Stimulated activated memory B cell treated with anti-CD40 and anti-IgM and Interleukin-4, amounts not matched to agents 10 μg/mL and 1 μg/mL and 100 μg/mL, for 72 hours (primary cell): ENCODE measurements at regions not wholly inside any gene's neighbourhood (a gene's known extent, or its start where the extent isn't known, plus 50 kb on each side); places are given as distances from the start of the nearest gene placed in this dataset.

Experiments used
- ATAC-seq: fragments of 150-1000 bp; cut with Tn5 transposase; 2 replicates; pipeline ENCODE4 v1.10.0; 2021
- H3K27ac Mint-ChIP-seq: one replicate; pipeline ENCODE4 v1.8.0; 2022; ENCODE audit warnings: mild to moderate bottlenecking, mixed read lengths
- H3K27me3 Mint-ChIP-seq: one replicate; pipeline ENCODE4 v1.8.0; 2022; ENCODE audit warnings: mixed read lengths
- H3K36me3 Mint-ChIP-seq: one replicate; pipeline ENCODE4 v1.8.0; 2022; ENCODE audit warnings: mixed read lengths
- H3K4me1 Mint-ChIP-seq: one replicate; pipeline ENCODE4 v1.8.0; 2022; ENCODE audit warnings: mixed read lengths
- H3K4me3 Mint-ChIP-seq: one replicate; pipeline ENCODE4 v1.8.0; 2022; ENCODE audit warnings: mild to moderate bottlenecking, moderate library complexity, mixed read lengths
- H3K9me3 Mint-ChIP-seq: one replicate; pipeline ENCODE4 v1.8.0; 2022; ENCODE audit warnings: mixed read lengths

- Mint-ChIP-seq H3K27ac (no peak overlapping the region), H3K9me3 (no peaks in the 10 kb centered on the region), H3K4me1 (no peaks in the 10 kb centered on the region), H3K4me3 (no peak overlapping the region), H3K36me3 (no peaks in the 10 kb centered on the region), H3K27me3 (peaks cover 72% of the 10 kb centered on the region)
- ATAC-seq = peak; percentile 47
Observed at GRCh38 chr12:107917912-107918800, 143.7 kb downstream of the ASCL4 start.

- no peaks in the 10 kb centered on the region for H3K4me1 Mint-ChIP-seq
- peaks cover 48% of the 10 kb centered on the region for H3K27me3 Mint-ChIP-seq
- H3K36me3 Mint-ChIP-seq = no peaks in the 10 kb centered on the region
- ATAC-seq = no peak
- no peak overlapping the region for H3K4me3 Mint-ChIP-seq
- H3K27ac Mint-ChIP-seq = no peak overlapping the region
- no peaks in the 10 kb centered on the region for H3K9me3 Mint-ChIP-seq
Observed at GRCh38 chr12:107921062-107921461, 146.6 kb downstream of the ASCL4 start.

- peaks cover 46% of the 10 kb centered on the region for H3K27me3 Mint-ChIP-seq
- no peak for ATAC-seq
- H3K27ac Mint-ChIP-seq = no peak overlapping the region
- H3K4me3 Mint-ChIP-seq = no peak overlapping the region
- no peaks in the 10 kb centered on the region for H3K4me1 Mint-ChIP-seq
- H3K9me3 Mint-ChIP-seq = no peaks in the 10 kb centered on the region
- no peaks in the 10 kb centered on the region for H3K36me3 Mint-ChIP-seq
Observed at GRCh38 chr12:107925125-107925524, 150.6 kb downstream of the ASCL4 start.

GRCh38 chr12:107929436-107929835 lies 154.9 kb downstream of the ASCL4 start:
- ATAC-seq = no peak
- no peaks in the 10 kb centered on the region for H3K4me1 Mint-ChIP-seq
- H3K27ac Mint-ChIP-seq = no peak overlapping the region
- H3K4me3 Mint-ChIP-seq = no peak overlapping the region
- no peaks in the 10 kb centered on the region for H3K9me3 Mint-ChIP-seq
- peaks cover 34% of the 10 kb centered on the region for H3K27me3 Mint-ChIP-seq
- H3K36me3 Mint-ChIP-seq = no peaks in the 10 kb centered on the region

- peaks cover 3% of the 10 kb centered on the region for H3K9me3 Mint-ChIP-seq
- no peak overlapping the region for H3K27ac Mint-ChIP-seq
- ATAC-seq = no peak
- no peak overlapping the region for H3K4me3 Mint-ChIP-seq
- no peaks in the 10 kb centered on the region for H3K4me1 Mint-ChIP-seq
- peaks cover 51% of the 10 kb centered on the region for H3K27me3 Mint-ChIP-seq
- no peaks in the 10 kb centered on the region for H3K36me3 Mint-ChIP-seq
Observed at GRCh38 chr12:107931761-107932160, 157.3 kb downstream of the ASCL4 start.

- H3K4me3 Mint-ChIP-seq = no peak overlapping the region
- H3K4me1 Mint-ChIP-seq = no peaks in the 10 kb centered on the region
- H3K27ac Mint-ChIP-seq = no peak overlapping the region
- H3K9me3 Mint-ChIP-seq = peaks cover 16% of the 10 kb centered on the region
- H3K27me3 Mint-ChIP-seq = peaks cover 58% of the 10 kb centered on the region
- ATAC-seq = no peak
- peaks cover 9% of the 10 kb centered on the region for H3K36me3 Mint-ChIP-seq
Observed at GRCh38 chr12:107938446-107938845, 163.9 kb downstream of the ASCL4 start.

- Mint-ChIP-seq H3K9me3 (peaks cover under 1% of the 10 kb centered on the region), H3K4me1 (no peaks in the 10 kb centered on the region), H3K27me3 (peaks cover 57% of the 10 kb centered on the region), H3K4me3 (no peak overlapping the region), H3K36me3 (no peaks in the 10 kb centered on the region), H3K27ac (no peak overlapping the region)
- no peak for ATAC-seq
Observed at GRCh38 chr12:107948391-107948945, 174.0 kb downstream of the ASCL4 start.

- Mint-ChIP-seq H3K36me3 (no peaks in the 10 kb centered on the region), H3K9me3 (no peaks in the 10 kb centered on the region), H3K27ac (no peak overlapping the region), H3K4me3 (no peak overlapping the region), H3K27me3 (peaks cover 41% of the 10 kb centered on the region), H3K4me1 (no peaks in the 10 kb centered on the region)
- no peak for ATAC-seq
Observed at GRCh38 chr12:107951024-107951423, 176.5 kb downstream of the ASCL4 start.

- peaks cover 6% of the 10 kb centered on the region for H3K9me3 Mint-ChIP-seq
- no peaks in the 10 kb centered on the region for H3K36me3 Mint-ChIP-seq
- H3K27ac Mint-ChIP-seq = no peak overlapping the region
- peaks cover 28% of the 10 kb centered on the region for H3K27me3 Mint-ChIP-seq
- ATAC-seq = no peak
- no peak overlapping the region for H3K4me3 Mint-ChIP-seq
- H3K4me1 Mint-ChIP-seq = peaks cover 6% of the 10 kb centered on the region
Observed at GRCh38 chr12:107955966-107956643, 173.0 kb upstream of the WSCD2 start.

GRCh38 chr12:107957459-107957858 lies 171.6 kb upstream of the WSCD2 start:
- peaks cover 15% of the 10 kb centered on the region for H3K27me3 Mint-ChIP-seq
- peaks cover 6% of the 10 kb centered on the region for H3K4me1 Mint-ChIP-seq
- no peak for ATAC-seq
- H3K27ac Mint-ChIP-seq = no peak overlapping the region
- peaks cover 6% of the 10 kb centered on the region for H3K9me3 Mint-ChIP-seq
- no peaks in the 10 kb centered on the region for H3K36me3 Mint-ChIP-seq
- no peak overlapping the region for H3K4me3 Mint-ChIP-seq

- H3K27me3 Mint-ChIP-seq = peaks cover 11% of the 10 kb centered on the region
- ATAC-seq = no peak
- no peaks in the 10 kb centered on the region for H3K36me3 Mint-ChIP-seq
- no peaks in the 10 kb centered on the region for H3K9me3 Mint-ChIP-seq
- no peaks in the 10 kb centered on the region for H3K4me1 Mint-ChIP-seq
- no peak overlapping the region for H3K27ac Mint-ChIP-seq
- H3K4me3 Mint-ChIP-seq = no peak overlapping the region
Observed at GRCh38 chr12:107963635-107964034, 165.5 kb upstream of the WSCD2 start.

GRCh38 chr12:107967170-107967569 lies 161.9 kb upstream of the WSCD2 start:
- no peaks in the 10 kb centered on the region for H3K9me3 Mint-ChIP-seq
- H3K27ac Mint-ChIP-seq = no peak overlapping the region
- H3K4me1 Mint-ChIP-seq = no peaks in the 10 kb centered on the region
- no peak overlapping the region for H3K4me3 Mint-ChIP-seq
- ATAC-seq = no peak
- no peaks in the 10 kb centered on the region for H3K36me3 Mint-ChIP-seq
- H3K27me3 Mint-ChIP-seq = peaks cover 11% of the 10 kb centered on the region

- peaks cover 31% of the 10 kb centered on the region for H3K27me3 Mint-ChIP-seq
- H3K36me3 Mint-ChIP-seq = no peaks in the 10 kb centered on the region
- H3K4me1 Mint-ChIP-seq = no peaks in the 10 kb centered on the region
- no peak for ATAC-seq
- H3K9me3 Mint-ChIP-seq = peaks cover 5% of the 10 kb centered on the region
- no peak overlapping the region for H3K4me3 Mint-ChIP-seq
- H3K27ac Mint-ChIP-seq = no peak overlapping the region
Observed at GRCh38 chr12:107973950-107974349, 155.1 kb upstream of the WSCD2 start.

- no peak for ATAC-seq
- Mint-ChIP-seq H3K4me1 (no peaks in the 10 kb centered on the region), H3K4me3 (no peak overlapping the region), H3K27ac (no peak overlapping the region), H3K9me3 (peaks cover 5% of the 10 kb centered on the region), H3K27me3 (peaks cover 47% of the 10 kb centered on the region), H3K36me3 (no peaks in the 10 kb centered on the region)
Observed at GRCh38 chr12:107976331-107976730, 152.8 kb upstream of the WSCD2 start.

- Mint-ChIP-seq H3K9me3 (peaks cover 5% of the 10 kb centered on the region), H3K4me1 (no peaks in the 10 kb centered on the region), H3K27me3 (peaks cover 59% of the 10 kb centered on the region), H3K27ac (no peak overlapping the region), H3K36me3 (no peaks in the 10 kb centered on the region), H3K4me3 (no peak overlapping the region)
- no peak for ATAC-seq
Observed at GRCh38 chr12:107978201-107978600, 150.9 kb upstream of the WSCD2 start.

- H3K4me1 Mint-ChIP-seq = no peaks in the 10 kb centered on the region
- peaks cover 5% of the 10 kb centered on the region for H3K9me3 Mint-ChIP-seq
- no peaks in the 10 kb centered on the region for H3K36me3 Mint-ChIP-seq
- no peak overlapping the region for H3K27ac Mint-ChIP-seq
- no peak overlapping the region for H3K4me3 Mint-ChIP-seq
- H3K27me3 Mint-ChIP-seq = peaks cover 61% of the 10 kb centered on the region
- ATAC-seq = no peak
Observed at GRCh38 chr12:107978641-107979040, 150.4 kb upstream of the WSCD2 start.
